MM.1S (cell line): ENCODE measurements at regions not wholly inside any gene's neighbourhood (a gene's known extent, or its start where the extent isn't known, plus 50 kb on each side); places are given as distances from the start of the nearest gene placed in this dataset.

Experiments
- DNase-seq: peaks from one replicate; pipeline ENCODE4 v3.0.0-alpha.2; 2015
- H2AFZ ChIP-seq: fragments of 300-600 bp; sonication (generic); 2 replicates; pipeline ENCODE4 v1.6.0; 2016; ENCODE audit warnings: antibody characterized with exemption, low read length
- H3F3A ChIP-seq: fragments of 300-600 bp; sonication (generic); 2 replicates; pipeline ENCODE4 v1.6.1; 2016; ENCODE audit warnings: mild to moderate bottlenecking, antibody characterized with exemption, low read length, moderate library complexity, mixed read lengths; ENCODE audit not compliant: insufficient read depth
- H3K27ac ChIP-seq: fragments of 300-600 bp; sonication (generic); 2 replicates; pipeline ENCODE4 v1.5.1; 2016; ENCODE audit warnings: mild to moderate bottlenecking, low read length
- H3K27me3 ChIP-seq: fragments of 300-600 bp; sonication (generic); replicated peaks from 2 replicates; pipeline ENCODE4 v1.6.0; 2016; ENCODE audit warnings: low read length; ENCODE audit not compliant: insufficient read depth
- H3K36me3 ChIP-seq: fragments of 300-600 bp; sonication (generic); replicated peaks from 2 replicates; pipeline ENCODE4 v1.6.1; 2016; ENCODE audit warnings: mild to moderate bottlenecking, low read length, mixed read lengths; ENCODE audit not compliant: insufficient read depth
- H3K4me1 ChIP-seq: fragments of 300-600 bp; sonication (generic); 2 replicates; pipeline ENCODE4 v1.6.1; 2016; ENCODE audit warnings: low read length, mixed read lengths
- H3K4me2 ChIP-seq: fragments of 300-600 bp; sonication (generic); 2 replicates; pipeline ENCODE4 v1.6.0; 2016; ENCODE audit warnings: low read depth, low read length
- H3K4me3 ChIP-seq: fragments of 300-600 bp; sonication (generic); 2 replicates; pipeline ENCODE4 v1.5.1; 2016; ENCODE audit warnings: low read length, mixed read lengths
- H3K79me2 ChIP-seq: fragments of 300-600 bp; sonication (generic); 2 replicates; pipeline ENCODE4 v1.6.1; 2016; ENCODE audit warnings: mixed run types, low read length, mixed read lengths
- H3K9ac ChIP-seq: fragments of 300-600 bp; sonication (generic); 2 replicates; pipeline ENCODE4 v1.6.1; 2016; ENCODE audit warnings: low read length, mixed read lengths
- H3K9me2 ChIP-seq: fragments of 300-600 bp; sonication (generic); replicated peaks from 2 replicates; pipeline ENCODE4 v1.6.1; 2016; ENCODE audit warnings: mild to moderate bottlenecking, low read length, mixed read lengths; ENCODE audit not compliant: insufficient read depth
- H3K9me3 ChIP-seq: fragments of 300-600 bp; sonication (generic); replicated peaks from 2 replicates; pipeline ENCODE4 v1.6.1; 2016; ENCODE audit warnings: mild to moderate bottlenecking, low read length, mixed read lengths; ENCODE audit not compliant: insufficient read depth
- H4K20me1 ChIP-seq: fragments of 300-600 bp; sonication (generic); 2 replicates; pipeline ENCODE4 v1.6.1; 2016; ENCODE audit warnings: mild to moderate bottlenecking, low read length, moderate library complexity, mixed read lengths; ENCODE audit not compliant: insufficient read depth
- CTCF ChIP-seq: fragments of 300-600 bp; sonication (generic); IDR thresholded peaks from 2 replicates; pipeline ENCODE4 v1.5.1; 2016; ENCODE audit warnings: antibody characterized with exemption, low read length, mixed read lengths
- EZH2 ChIP-seq: fragments of 300-600 bp; sonication (generic); optimal IDR thresholded peaks from 2 replicates; pipeline ENCODE3; 2017; ENCODE audit warnings: low read depth, mild to moderate bottlenecking, antibody characterized with exemption, low read length, mixed read lengths
- EZH2phosphoT487 ChIP-seq: fragments of 300-600 bp; sonication (generic); IDR thresholded peaks from 2 replicates; pipeline ENCODE4 v1.6.1; 2018; ENCODE audit warnings: antibody characterized with exemption, low read length

GRCh38 chr11:13110145-13110544 is 101.0 kb downstream of the RASSF10 start:
- no peak overlapping the region for H3K4me2 ChIP-seq
- H3K27ac ChIP-seq, result no peak overlapping the region

GRCh38 chr11:13110929-13111812 is 102.1 kb downstream of the RASSF10 start:
- DNase-seq, result no peak
- no peaks in the 10 kb centered on the region for H3K27me3 ChIP-seq
- H3K4me1 ChIP-seq, result peaks cover 13% of the 10 kb centered on the region
- no peaks in the 10 kb centered on the region for H3K79me2 ChIP-seq
- H3F3A ChIP-seq, result peaks cover 5% of the 10 kb centered on the region; the same call in 1 of the 2 replicates
- no peak overlapping the region for H3K4me2 ChIP-seq
- H3K27ac ChIP-seq, result no peak overlapping the region
- TF ChIP-seq EZH2 (no peak), CTCF (no peak), EZH2phosphoT487 (no peak)
- no peak overlapping the region for H2AFZ ChIP-seq
- H4K20me1 ChIP-seq, result no peaks in the 10 kb centered on the region
- H3K9me2 ChIP-seq, result no peaks in the 10 kb centered on the region
- H3K36me3 ChIP-seq, result no peaks in the 10 kb centered on the region
- no peak overlapping the region for H3K4me3 ChIP-seq
- H3K9me3 ChIP-seq, result no peaks in the 10 kb centered on the region
- no peak overlapping the region for H3K9ac ChIP-seq

More at GRCh38 chr11:13110145-13110544, 101.0 kb downstream of the RASSF10 start:
- Histone ChIP-seq H3K4me3 (no peak overlapping the region), H3K79me2 (no peaks in the 10 kb centered on the region), H3K4me1 (peaks cover 13% of the 10 kb centered on the region), H3K27me3 (no peaks in the 10 kb centered on the region), H3K9ac (no peak overlapping the region), H3K9me3 (no peaks in the 10 kb centered on the region), H4K20me1 (no peaks in the 10 kb centered on the region), H2AFZ (no peak overlapping the region), H3K9me2 (no peaks in the 10 kb centered on the region), H3F3A (peaks cover 5% of the 10 kb centered on the region; the same call in 1 of the 2 replicates), H3K36me3 (no peaks in the 10 kb centered on the region)
- no peak for DNase-seq
- TF ChIP-seq CTCF, result no peak
- no peak for TF ChIP-seq EZH2
- TF ChIP-seq EZH2phosphoT487, result no peak

GRCh38 chr11:13111813-13112130 is 102.7 kb downstream of the RASSF10 start:
- Histone ChIP-seq H3F3A (peaks cover 5% of the 10 kb centered on the region; the same call in 1 of the 2 replicates), H3K9me2 (no peaks in the 10 kb centered on the region), H2AFZ (no peak overlapping the region), H3K4me3 (no peak overlapping the region), H4K20me1 (no peaks in the 10 kb centered on the region), H3K27ac (no peak overlapping the region), H3K27me3 (no peaks in the 10 kb centered on the region), H3K9me3 (no peaks in the 10 kb centered on the region), H3K36me3 (no peaks in the 10 kb centered on the region), H3K9ac (no peak overlapping the region), H3K4me2 (no peak overlapping the region), H3K79me2 (no peaks in the 10 kb centered on the region), H3K4me1 (peaks cover 13% of the 10 kb centered on the region)
- DNase-seq, result no peak
- TF ChIP-seq CTCF (no peak), EZH2phosphoT487 (no peak), EZH2 (no peak)
